RWPE2 (cell line): ENCODE measurements at regions not wholly inside any gene's neighbourhood (a gene's known extent, or its start where the extent isn't known, plus 50 kb on each side); places are given as distances from the start of the nearest gene placed in this dataset.

ENCODE experiments used
- ATAC-seq: fragments of 200-7000 bp; cut with Tn5 transposase; 3 replicates; pipeline ENCODE4 v1.9.1; 2021; ENCODE audit warnings: low read depth
- DNase-seq: peaks from one replicate; pipeline ENCODE4 v3.0.0-alpha.2; 2020; ENCODE audit warnings: low spot score
- H3K27ac ChIP-seq: fragments of 450-650 bp; 2 replicates; pipeline ENCODE4 v1.5.1; 2017; ENCODE audit warnings: mild to moderate bottlenecking; ENCODE audit not compliant: poor library complexity, severe bottlenecking
- H3K27me3 ChIP-seq: fragments of 250-450 bp; sonication (Bioruptor Pico); 2 replicates; pipeline ENCODE4 v1.5.1; 2021; ENCODE audit warnings: mild to moderate bottlenecking, moderate library complexity; ENCODE audit not compliant: insufficient read depth, poor library complexity, severe bottlenecking
- H3K36me3 ChIP-seq: fragments of 250-450 bp; sonication (Bioruptor Pico); 2 replicates; pipeline ENCODE4 v1.5.1; 2020; ENCODE audit warnings: low read depth, mild to moderate bottlenecking, moderate library complexity
- H3K4me1 ChIP-seq: fragments of 250-450 bp; sonication (Bioruptor Pico); 2 replicates; pipeline ENCODE4 v1.5.1; 2021; ENCODE audit warnings: mild to moderate bottlenecking, moderate library complexity; ENCODE audit not compliant: insufficient read depth, poor library complexity, severe bottlenecking
- H3K4me3 ChIP-seq: fragments of 250-450 bp; sonication (Bioruptor Pico); 2 replicates; pipeline ENCODE4 v1.5.1; 2021; ENCODE audit warnings: mild to moderate bottlenecking, moderate library complexity; ENCODE audit not compliant: severe bottlenecking
- H3K9me3 ChIP-seq: fragments of 250-450 bp; sonication (Bioruptor Pico); 2 replicates; pipeline ENCODE4 v1.5.1; 2021; ENCODE audit warnings: mild to moderate bottlenecking, moderate library complexity; ENCODE audit not compliant: severe bottlenecking
- CTCF ChIP-seq: fragments of 450-650 bp; IDR thresholded peaks from one replicate; pipeline ENCODE4 v1.5.1; 2017; ENCODE audit warnings: mild to moderate bottlenecking, moderate library complexity; ENCODE audit not compliant: poor library complexity, severe bottlenecking

GRCh38 chr2:58494071-58494501, 253.0 kb upstream of the FANCL start:
- DNase-seq (no peak), ATAC-seq (no peak)
- Histone ChIP-seq H3K27me3 (no peaks in the 10 kb centered on the region), H3K4me1 (no peaks in the 10 kb centered on the region), H3K9me3 (no peaks in the 10 kb centered on the region), H3K4me3 (no peak overlapping the region), H3K36me3 (no peaks in the 10 kb centered on the region), H3K27ac (no peak overlapping the region)
- no peak for TF ChIP-seq CTCF

- Histone ChIP-seq H3K36me3 (no peaks in the 10 kb centered on the region), H3K27me3 (no peaks in the 10 kb centered on the region), H3K4me3 (no peak overlapping the region), H3K4me1 (peaks cover 3% of the 10 kb centered on the region), H3K9me3 (no peaks in the 10 kb centered on the region), H3K27ac (no peak overlapping the region)
- TF ChIP-seq CTCF: no peak
- DNase-seq (no peak), ATAC-seq (no peak)
Measured at GRCh38 chr2:58484629-58485028, 243.5 kb upstream of the FANCL start.

- no peak overlapping the region for H3K27ac ChIP-seq
- H3K4me3 ChIP-seq: no peak overlapping the region
- no peaks in the 10 kb centered on the region for H3K27me3 ChIP-seq
- no peak; the same call in 2 of the 3 replicates for ATAC-seq
- no peak for TF ChIP-seq CTCF
- no peak for DNase-seq
- peaks cover 3% of the 10 kb centered on the region for H3K4me1 ChIP-seq
- H3K36me3 ChIP-seq: no peaks in the 10 kb centered on the region
- H3K9me3 ChIP-seq: no peaks in the 10 kb centered on the region
Measured at GRCh38 chr2:58484221-58484620, 243.1 kb upstream of the FANCL start.

GRCh38 chr2:58483307-58483706, 242.2 kb upstream of the FANCL start:
- H3K27ac ChIP-seq: no peak overlapping the region
- H3K27me3 ChIP-seq: no peaks in the 10 kb centered on the region
- no peaks in the 10 kb centered on the region for H3K9me3 ChIP-seq
- H3K4me3 ChIP-seq: no peak overlapping the region
- no peak for DNase-seq
- no peak for ATAC-seq
- no peak for TF ChIP-seq CTCF
- no peaks in the 10 kb centered on the region for H3K36me3 ChIP-seq
- H3K4me1 ChIP-seq: peaks cover 3% of the 10 kb centered on the region

GRCh38 chr2:58481670-58482069, 240.5 kb upstream of the FANCL start:
- Histone ChIP-seq H3K27me3 (no peaks in the 10 kb centered on the region), H3K27ac (no peak overlapping the region), H3K4me1 (peaks cover 3% of the 10 kb centered on the region), H3K36me3 (no peaks in the 10 kb centered on the region), H3K4me3 (no peak overlapping the region), H3K9me3 (no peaks in the 10 kb centered on the region)
- no peak for TF ChIP-seq CTCF
- DNase-seq (no peak), ATAC-seq (no peak)
